Breast epithelium (tissue), 4 donors: ENCODE measurements at regions not wholly inside any gene's neighbourhood (a gene's known extent, or its start where the extent isn't known, plus 50 kb on each side); places are given as distances from the start of the nearest gene placed in this dataset.

Experiments
- DNase-seq, 2 donors: peaks; one replicate each; pipeline ENCODE4 v3.0.0-alpha.2; 2019; ENCODE audit warnings: low spot score in 2 of 2
- H3K27ac ChIP-seq, 2 donors: fragments of 200-600 bp; sonication (generic) in 1 of 2; one replicate each; pipeline ENCODE4 v1.5.1; 2016 to 2019; ENCODE audit warnings: mild to moderate bottlenecking in 1 of 2
- H3K27me3 ChIP-seq, 2 donors: fragments of 200-600 bp; sonication (generic) in 1 of 2; one replicate each; pipeline versions ENCODE4 v1.5.1 to v1.6.0; 2017 to 2019; ENCODE audit warnings: control low read depth in 1 of 2, mild to moderate bottlenecking in 1 of 2
- H3K36me3 ChIP-seq: fragments of 200-600 bp; one replicate; pipeline ENCODE4 v1.5.1; 2019
- H3K4me1 ChIP-seq, 2 donors: fragments of 200-600 bp; sonication (generic); one replicate each; pipeline ENCODE4 v1.5.1; 2016 to 2019; ENCODE audit warnings: control low read depth in 1 of 2
- H3K4me3 ChIP-seq, 3 donors: fragments of 200-600 bp; sonication (generic); 1 replicate in 2 of 3; 2 replicates in 1 of 3; pipeline ENCODE4 v1.5.1; 2016 to 2019; ENCODE audit warnings: mild to moderate bottlenecking in 3 of 3, moderate library complexity in 2 of 3
- H3K9me3 ChIP-seq, 2 donors: fragments of 200-600 bp; sonication (generic) in 1 of 2; one replicate each; pipeline ENCODE4 v1.5.1; 2016 to 2019; ENCODE audit warnings: control low read depth in 1 of 2
- CTCF ChIP-seq, 3 donors: fragments of 450-650 bp; IDR thresholded peaks; one replicate each; pipeline ENCODE4 v1.5.1; 2016 to 2017; ENCODE audit warnings: antibody characterized with exemption in 3 of 3, mild to moderate bottlenecking in 3 of 3, moderate library complexity in 3 of 3
- POLR2A ChIP-seq: fragments of 450-650 bp; IDR thresholded peaks from one replicate; pipeline ENCODE4 v1.6.1; 2016; ENCODE audit warnings: antibody characterized with exemption, mild to moderate bottlenecking, moderate library complexity
- POLR2AphosphoS5 ChIP-seq, 3 donors: sonication (generic); formaldehyde crosslinking; IDR thresholded peaks; one replicate each; pipeline ENCODE4 v1.6.1; 2017; ENCODE audit warnings: antibody characterized with exemption in 3 of 3
- intact Hi-C: fragments of 100-400 bp; cut with DNase I; formaldehyde crosslinking; loops from one replicate; pipeline ENCODE4 v1.15.1; 2023; ENCODE audit warnings: low total_unique reads

- H3K27ac ChIP-seq = no peak overlapping the region
- TF ChIP-seq CTCF (IDR thresholded peaks at IDR 0.05) (no peak), POLR2AphosphoS5 (IDR thresholded peaks at IDR 0.05) (no peak), POLR2A (no peak)
- no peak overlapping the region for H3K4me3 ChIP-seq
- no peaks in the 10 kb centered on the region for H3K27me3 ChIP-seq
- no peaks in the 10 kb centered on the region for H3K9me3 ChIP-seq
- no peaks in the 10 kb centered on the region for H3K4me1 ChIP-seq
- DNase-seq = no peak
- intact Hi-C loops = no loop called here
- H3K36me3 ChIP-seq = no peaks in the 10 kb centered on the region
Observed at GRCh38 chr3:67828486-67829010, 174.1 kb upstream of the SUCLG2 start.

GRCh38 chr3:67821135-67821534, 166.7 kb upstream of the SUCLG2 start:
- no peaks in the 10 kb centered on the region for H3K36me3 ChIP-seq
- DNase-seq = no peak
- TF ChIP-seq POLR2A (no peak), CTCF (IDR thresholded peaks at IDR 0.05) (no peak), POLR2AphosphoS5 (IDR thresholded peaks at IDR 0.05) (no peak)
- H3K4me1 ChIP-seq = no peaks in the 10 kb centered on the region
- H3K27me3 ChIP-seq = no peaks in the 10 kb centered on the region
- H3K9me3 ChIP-seq = no peaks in the 10 kb centered on the region
- H3K27ac ChIP-seq = no peak overlapping the region
- intact Hi-C loops = no loop called here
- no peak overlapping the region for H3K4me3 ChIP-seq

GRCh38 chr3:67819447-67819846, 165.0 kb upstream of the SUCLG2 start:
- Histone ChIP-seq H3K36me3 (no peaks in the 10 kb centered on the region), H3K9me3 (no peaks in the 10 kb centered on the region), H3K4me3 (no peak overlapping the region), H3K4me1 (no peaks in the 10 kb centered on the region), H3K27ac (no peak overlapping the region), H3K27me3 (no peaks in the 10 kb centered on the region)
- TF ChIP-seq CTCF (IDR thresholded peaks at IDR 0.05) (no peak), POLR2A (no peak), POLR2AphosphoS5 (IDR thresholded peaks at IDR 0.05) (no peak)
- intact Hi-C loops = no loop called here
- DNase-seq = no peak

GRCh38 chr3:67809370-67809935, 155.0 kb upstream of the SUCLG2 start:
- H3K4me3 ChIP-seq = no peak overlapping the region
- H3K36me3 ChIP-seq = no peaks in the 10 kb centered on the region
- H3K27ac ChIP-seq = no peak overlapping the region
- H3K27me3 ChIP-seq = no peaks in the 10 kb centered on the region
- H3K9me3 ChIP-seq = no peaks in the 10 kb centered on the region
- no peak for DNase-seq
- TF ChIP-seq CTCF (IDR thresholded peaks at IDR 0.05) (no peak), POLR2A (no peak), POLR2AphosphoS5 (IDR thresholded peaks at IDR 0.05) (no peak)
- intact Hi-C loops = no loop called here
- no peaks in the 10 kb centered on the region for H3K4me1 ChIP-seq

- Histone ChIP-seq H3K36me3 (no peaks in the 10 kb centered on the region), H3K4me3 (no peak overlapping the region), H3K27ac (no peak overlapping the region), H3K4me1 (no peaks in the 10 kb centered on the region), H3K27me3 (no peaks in the 10 kb centered on the region), H3K9me3 (no peaks in the 10 kb centered on the region)
- intact Hi-C loops = no loop called here
- peak in 1 of 2 donors; percentile 37 for DNase-seq
- no peak for TF ChIP-seq CTCF (IDR thresholded peaks at IDR 0.05)
Observed at GRCh38 chr3:67808906-67809305, 154.5 kb upstream of the SUCLG2 start.
